22Rv1 (cell line): ENCODE measurements at regions not wholly inside any gene's neighbourhood (a gene's known extent, or its start where the extent isn't known, plus 50 kb on each side); places are given as distances from the start of the nearest gene placed in this dataset.

Experiments used
- ZFX ChIP-seq: fragments of 450-650 bp; IDR thresholded peaks from 2 replicates; pipeline ENCODE4 v1.6.1; 2017; ENCODE audit warnings: antibody characterized with exemption, borderline replicate concordance
- TF ChIP-seq, protein P1 (sequence below): fragments of 450-650 bp; IDR thresholded peaks from 2 replicates; pipeline ENCODE4 v1.5.1; 2017; ENCODE audit warnings: mild to moderate bottlenecking

DNA sequence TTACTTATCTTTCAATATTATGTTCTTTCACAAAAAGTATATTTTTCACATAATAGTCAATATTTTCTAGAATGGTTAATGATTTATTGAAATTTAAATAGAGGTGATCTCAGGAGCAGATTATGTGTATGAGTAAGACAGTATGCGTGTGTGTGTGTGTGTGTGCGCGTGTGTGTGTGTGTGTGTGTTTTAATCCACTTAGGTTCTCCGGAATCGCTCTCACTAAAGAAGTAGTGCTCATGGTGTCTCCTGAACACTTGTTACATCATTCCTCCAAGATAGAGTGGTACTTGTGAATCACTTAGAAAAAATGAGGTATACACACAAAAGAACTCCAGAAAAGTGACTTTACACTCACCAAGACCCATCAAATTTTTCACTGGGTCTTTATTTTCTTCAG lies 91.0 kb upstream of the KCNH7 start:
- TF ChIP-seq, protein P1, sequence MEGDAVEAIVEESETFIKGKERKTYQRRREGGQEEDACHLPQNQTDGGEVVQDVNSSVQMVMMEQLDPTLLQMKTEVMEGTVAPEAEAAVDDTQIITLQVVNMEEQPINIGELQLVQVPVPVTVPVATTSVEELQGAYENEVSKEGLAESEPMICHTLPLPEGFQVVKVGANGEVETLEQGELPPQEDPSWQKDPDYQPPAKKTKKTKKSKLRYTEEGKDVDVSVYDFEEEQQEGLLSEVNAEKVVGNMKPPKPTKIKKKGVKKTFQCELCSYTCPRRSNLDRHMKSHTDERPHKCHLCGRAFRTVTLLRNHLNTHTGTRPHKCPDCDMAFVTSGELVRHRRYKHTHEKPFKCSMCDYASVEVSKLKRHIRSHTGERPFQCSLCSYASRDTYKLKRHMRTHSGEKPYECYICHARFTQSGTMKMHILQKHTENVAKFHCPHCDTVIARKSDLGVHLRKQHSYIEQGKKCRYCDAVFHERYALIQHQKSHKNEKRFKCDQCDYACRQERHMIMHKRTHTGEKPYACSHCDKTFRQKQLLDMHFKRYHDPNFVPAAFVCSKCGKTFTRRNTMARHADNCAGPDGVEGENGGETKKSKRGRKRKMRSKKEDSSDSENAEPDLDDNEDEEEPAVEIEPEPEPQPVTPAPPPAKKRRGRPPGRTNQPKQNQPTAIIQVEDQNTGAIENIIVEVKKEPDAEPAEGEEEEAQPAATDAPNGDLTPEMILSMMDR, result no peak
- TF ChIP-seq ZFX, result no peak
